ENCODE measurements at regions not wholly inside any gene's neighbourhood (a gene's known extent, or its start where the extent isn't known, plus 50 kb on each side); places are given as distances from the start of the nearest gene placed in this dataset.

DNA sequence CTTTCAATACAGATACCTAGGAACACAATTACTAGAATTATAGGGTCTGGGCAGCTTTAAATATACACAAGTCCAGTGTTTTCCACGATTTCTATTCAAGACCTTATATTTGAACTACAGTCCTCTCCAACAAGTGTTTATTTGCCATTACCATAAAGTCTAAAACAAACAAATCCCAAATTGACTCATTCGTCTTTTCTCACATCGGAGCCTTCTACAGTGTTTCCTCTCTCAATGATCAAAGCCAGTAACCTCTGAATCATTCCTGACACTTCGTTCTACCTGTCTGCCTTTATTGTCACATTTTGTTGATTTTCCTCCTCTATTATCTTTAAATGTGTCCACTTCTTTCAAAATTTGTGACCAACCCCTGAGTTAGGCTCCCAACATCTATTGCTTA lies 1356.5 kb upstream of the SLC10A2 start:
- DNase-seq (ENCODE audit: low read depth) = no peak

GRCh38 chr13:104416973-104417372 lies 1350.8 kb upstream of the SLC10A2 start:
- DNase-seq (ENCODE audit: low read depth) = no peak

DNA sequence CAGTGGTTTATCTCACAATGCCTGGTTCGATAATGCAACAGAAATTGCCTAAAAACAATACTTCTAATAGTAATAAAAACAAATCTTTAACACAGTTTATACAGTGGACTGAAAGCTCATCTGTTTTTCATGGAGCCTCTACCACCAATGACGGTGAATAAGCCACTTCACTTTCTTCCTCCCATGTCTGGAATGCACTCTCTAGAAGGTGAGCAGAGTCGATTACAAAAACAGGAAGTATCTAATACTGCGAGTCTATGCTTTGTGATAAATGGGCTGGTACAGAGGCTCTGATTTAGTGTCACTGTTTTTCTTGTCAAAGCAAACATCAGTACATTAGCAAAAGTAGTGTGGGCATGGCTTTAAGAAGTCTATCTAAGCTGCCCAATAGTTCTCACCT lies 1348.6 kb upstream of the SLC10A2 start:
- DNase-seq (ENCODE audit: low read depth) = no peak

DNA sequence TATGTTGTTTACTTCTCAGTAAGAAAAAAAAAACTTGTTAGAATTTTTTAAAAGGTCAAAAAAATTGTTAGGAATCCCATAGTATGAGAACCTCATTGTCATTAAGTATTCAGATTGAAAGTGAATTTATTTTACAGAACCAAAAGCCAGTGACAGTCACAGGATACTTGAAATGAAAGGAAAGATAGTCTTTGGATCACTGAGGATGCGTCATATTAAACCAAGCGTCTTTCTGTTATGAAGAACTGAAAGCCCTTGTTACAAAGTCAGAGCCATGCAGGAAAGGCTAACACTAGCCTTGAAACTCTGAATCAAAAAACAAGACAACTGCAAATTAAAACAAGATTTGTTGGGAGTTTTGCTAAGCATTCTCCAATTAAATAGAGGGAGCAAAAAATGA lies 1348.0 kb upstream of the SLC10A2 start:
- DNase-seq (ENCODE audit: low read depth) = no peak

GRCh38 chr13:104411141-104411765 lies 1345.0 kb upstream of the SLC10A2 start:
- no peak for DNase-seq (ENCODE audit: low read depth)

DNA sequence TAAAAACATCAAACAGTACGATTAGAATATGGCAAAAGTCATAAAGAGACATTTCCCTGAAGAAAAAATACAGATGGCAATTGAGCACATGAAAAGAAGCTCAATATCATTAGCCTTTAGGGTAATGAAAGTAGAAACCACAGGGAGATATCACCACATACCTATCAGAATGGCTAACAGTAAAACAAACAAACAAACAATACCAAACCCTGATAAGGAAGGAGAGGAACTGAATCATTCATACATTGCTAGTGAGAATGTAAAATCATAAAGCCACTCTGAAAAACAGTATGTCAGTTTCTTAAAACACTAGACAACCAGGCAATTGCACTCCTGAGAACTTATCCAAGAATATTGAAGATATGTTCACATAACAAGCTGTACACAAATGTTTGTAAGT lies 1342.5 kb upstream of the SLC10A2 start:
- no peak for DNase-seq (ENCODE audit: low read depth)

GRCh38 chr13:104404325-104404724 lies 1338.1 kb upstream of the SLC10A2 start:
- DNase-seq (ENCODE audit: low read depth) = no peak

- DNase-seq (ENCODE audit: low read depth) = no peak
Measured at GRCh38 chr13:104389691-104390090, 1323.5 kb upstream of the SLC10A2 start.

DNA sequence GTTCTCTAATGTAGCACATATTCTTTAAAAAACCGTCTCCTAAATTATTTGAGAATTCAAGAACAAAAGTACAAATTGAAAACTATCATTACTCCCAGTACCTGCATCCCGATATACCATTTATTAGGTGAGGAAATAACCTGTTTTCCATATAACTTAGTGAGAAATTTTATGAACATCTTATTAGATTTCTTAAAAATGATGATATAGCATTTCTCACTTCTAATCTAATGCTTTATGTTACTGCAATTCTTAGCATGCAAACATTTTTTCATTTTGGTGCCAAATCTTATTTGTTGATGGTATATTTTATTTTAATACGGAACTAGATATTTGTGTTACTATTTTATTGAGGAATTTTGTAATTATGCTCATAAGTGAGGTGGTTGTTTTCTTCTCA lies 1321.3 kb upstream of the SLC10A2 start:
- no peak for DNase-seq (ENCODE audit: low read depth)

DNA sequence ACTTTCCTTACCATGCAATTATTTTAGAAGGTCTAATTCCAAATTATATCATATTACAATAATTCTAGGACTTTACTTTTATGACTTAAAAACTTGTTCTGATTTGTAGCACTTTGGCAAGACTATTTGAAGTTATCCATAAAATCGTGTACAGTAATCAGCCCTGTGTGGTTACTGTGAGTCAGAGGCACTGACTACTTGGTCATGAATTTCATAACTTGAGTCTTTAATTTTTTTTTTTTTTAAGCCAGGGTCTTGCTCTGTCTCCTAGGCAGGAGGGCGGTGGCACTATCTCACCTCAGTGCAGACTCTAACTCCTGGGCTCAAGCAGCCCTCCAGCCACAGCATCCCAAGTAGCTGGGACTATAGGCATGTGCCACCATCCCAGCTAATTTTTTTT lies 1319.2 kb upstream of the SLC10A2 start:
- DNase-seq (ENCODE audit: low read depth) = no peak

DNA sequence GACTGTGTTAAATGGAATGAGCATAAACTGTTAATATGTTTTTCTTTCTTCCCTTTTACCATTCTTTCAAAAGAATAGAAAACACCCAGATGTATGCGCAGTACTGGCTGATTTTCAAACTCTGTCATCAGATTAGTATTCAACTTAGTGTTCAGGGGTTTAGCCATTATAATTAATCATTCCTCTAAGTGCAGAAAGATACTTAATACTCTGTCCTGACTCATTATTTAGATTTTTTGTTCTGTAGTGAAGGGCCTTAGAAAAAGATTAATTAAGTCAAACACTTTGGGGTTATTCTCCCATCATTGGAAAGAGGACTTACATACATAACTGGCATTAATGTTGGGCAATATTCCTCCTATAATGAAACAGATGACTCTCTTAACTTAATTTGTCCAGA lies 1316.7 kb upstream of the SLC10A2 start:
- no peak for DNase-seq (ENCODE audit: low read depth)

- DNase-seq (ENCODE audit: low read depth) = no peak
Measured at GRCh38 chr13:104376588-104376987, 1310.4 kb upstream of the SLC10A2 start.

DNA sequence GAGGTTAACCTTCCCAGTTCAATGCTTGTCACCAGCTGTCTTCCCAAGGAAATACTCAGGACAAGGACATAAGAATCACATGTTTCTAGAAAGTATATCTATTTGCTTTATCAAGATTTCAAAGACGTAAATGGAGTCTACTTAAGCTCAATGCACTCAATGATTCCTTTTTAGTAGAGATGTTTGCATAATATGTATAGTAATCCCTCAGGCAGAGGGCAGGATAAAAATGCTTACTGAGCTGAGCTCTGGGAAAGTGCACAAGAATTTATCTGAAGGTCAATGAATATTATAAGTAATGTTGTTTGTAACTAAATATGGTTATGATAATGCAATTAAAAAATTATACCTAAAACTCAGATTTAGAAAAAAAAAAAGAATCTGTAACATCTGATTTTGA lies 1309.4 kb upstream of the SLC10A2 start:
- no peak for DNase-seq (ENCODE audit: low read depth)

GRCh38 chr13:104372095-104372655 lies 1306.0 kb upstream of the SLC10A2 start:
- DNase-seq (ENCODE audit: low read depth) = no peak

- no peak for DNase-seq (ENCODE audit: low read depth)
Measured at GRCh38 chr13:104365430-104365829, 1299.2 kb upstream of the SLC10A2 start.

DNA sequence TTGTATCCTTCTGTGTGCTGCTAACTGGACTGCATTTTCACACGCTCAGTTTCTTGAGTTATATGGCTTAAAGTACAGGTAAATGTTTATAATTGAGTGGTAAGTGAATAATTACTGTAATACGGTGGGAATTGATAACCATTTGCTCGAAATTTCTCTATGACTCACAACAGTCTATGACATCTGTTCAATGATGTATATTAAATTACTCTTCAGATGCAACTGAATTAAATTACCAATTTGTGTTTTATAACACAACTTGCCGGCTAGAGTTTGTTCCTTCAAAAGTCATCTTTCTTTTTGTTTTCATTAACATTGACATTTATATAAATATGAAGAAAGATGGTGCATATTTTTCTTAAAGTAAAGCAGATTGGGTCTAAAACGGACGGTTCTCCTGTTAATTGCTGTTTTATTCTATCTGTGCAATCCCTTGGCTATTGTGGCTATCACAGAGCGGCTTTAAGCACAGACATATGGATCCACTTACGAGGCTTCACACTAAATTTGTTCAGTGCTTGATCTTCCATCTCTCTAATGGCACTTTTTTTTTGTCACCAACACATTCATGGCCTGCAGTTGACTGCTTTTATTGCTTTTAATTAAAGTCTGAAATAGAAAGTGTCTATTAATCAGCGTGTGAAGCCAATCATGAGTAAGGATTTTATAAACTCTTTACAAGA lies 1291.6 kb upstream of the SLC10A2 start:
- no peak for DNase-seq (ENCODE audit: low read depth)

- DNase-seq (ENCODE audit: low read depth) = no peak
Measured at GRCh38 chr13:104357174-104357573, 1291.0 kb upstream of the SLC10A2 start.

- no peak for DNase-seq (ENCODE audit: low read depth)
Measured at GRCh38 chr13:104355041-104355670, 1288.9 kb upstream of the SLC10A2 start.

DNA sequence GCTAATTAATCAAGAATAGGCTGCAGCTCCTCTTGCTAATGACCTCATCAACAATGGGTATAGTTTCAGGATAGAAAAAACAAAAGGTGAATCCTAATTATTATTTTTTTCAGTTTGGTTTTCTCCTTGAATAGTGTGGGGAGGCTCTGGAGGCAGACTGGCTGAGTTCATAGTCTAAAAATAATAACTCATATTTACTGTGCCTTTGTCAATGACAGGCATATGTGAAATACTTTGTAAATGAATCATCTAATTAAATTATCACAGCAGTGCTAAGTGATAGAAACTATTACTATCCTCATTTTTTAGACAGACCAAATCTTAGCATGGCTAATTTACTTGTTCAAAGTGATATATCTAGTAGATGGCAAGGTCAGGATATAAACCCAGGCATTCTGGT lies 1261.0 kb upstream of the SLC10A2 start:
- no peak for DNase-seq (ENCODE audit: low read depth)

GRCh38 chr13:104326523-104326922 lies 1260.3 kb upstream of the SLC10A2 start:
- no peak for DNase-seq (ENCODE audit: low read depth)

DNA sequence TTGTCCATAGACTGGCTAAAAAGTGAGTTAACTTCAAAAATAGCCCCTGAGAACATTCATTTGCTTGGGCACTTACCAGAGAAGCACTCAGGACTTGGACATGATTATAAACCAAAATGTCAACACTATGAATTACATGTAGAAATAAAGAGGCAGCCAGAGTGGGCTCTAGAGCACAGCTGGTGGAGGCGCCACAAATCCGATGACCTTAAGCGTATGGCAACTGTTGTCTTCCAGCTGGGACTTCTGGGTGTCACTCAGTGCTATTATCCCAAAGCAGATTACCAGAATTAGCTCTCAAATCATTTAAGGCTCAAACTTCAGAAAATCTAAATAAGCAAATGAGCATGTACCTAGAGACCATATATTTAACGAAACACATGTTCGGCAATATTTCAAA lies 1255.5 kb upstream of the SLC10A2 start:
- no peak for DNase-seq (ENCODE audit: low read depth)

- no peak for DNase-seq (ENCODE audit: low read depth)
Measured at GRCh38 chr13:104320446-104320845, 1254.2 kb upstream of the SLC10A2 start.

DNA sequence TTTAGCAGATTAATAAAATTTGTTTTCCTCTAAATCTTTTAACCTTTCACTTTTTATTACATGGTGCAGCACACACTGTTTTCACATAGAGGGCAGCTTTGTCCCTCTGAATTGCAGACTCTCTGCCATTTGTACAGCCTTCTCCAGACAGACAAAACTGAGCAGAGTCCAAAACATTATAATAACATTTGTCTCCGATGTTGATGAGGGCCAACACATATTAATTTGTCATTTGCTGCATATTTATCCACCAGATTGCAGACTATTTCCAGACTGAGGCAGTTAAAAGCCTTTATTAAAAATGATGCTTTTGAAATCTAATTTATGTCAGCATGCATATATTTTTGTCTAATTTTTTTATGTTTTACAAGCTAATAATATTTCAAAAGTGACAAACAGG lies 1251.9 kb upstream of the SLC10A2 start:
- DNase-seq (ENCODE audit: low read depth) = no peak

Measured in GM04503 (cell line).